Trophoblast cell (in vitro differentiated cells and primary cell): ENCODE measurements at regions not wholly inside any gene's neighbourhood (a gene's known extent, or its start where the extent isn't known, plus 50 kb on each side); places are given as distances from the start of the nearest gene placed in this dataset.

Experiments used
- DNase-seq, 2 donors: peaks; one replicate each; pipeline ENCODE4 v3.0.0-alpha.2; 2016
- H2AFZ ChIP-seq: 2 replicates; pipeline ENCODE4 v1.6.1; 2013; ENCODE audit warnings: low read length, moderate library complexity, mild to moderate bottlenecking; ENCODE audit not compliant: insufficient read depth, poor library complexity
- H2AK5ac ChIP-seq: 2 replicates; pipeline ENCODE4 v1.6.1; 2013; ENCODE audit warnings: mild to moderate bottlenecking, low read length
- H2BK120ac ChIP-seq: 2 replicates; pipeline ENCODE4 v1.6.1; 2013; ENCODE audit warnings: low read length, mild to moderate bottlenecking, moderate library complexity; ENCODE audit not compliant: insufficient read depth, poor library complexity
- H2BK12ac ChIP-seq: 2 replicates; pipeline ENCODE4 v1.6.1; 2013; ENCODE audit warnings: mild to moderate bottlenecking, low read length, moderate library complexity
- H2BK5ac ChIP-seq: 2 replicates; pipeline ENCODE4 v1.6.1; 2013; ENCODE audit warnings: low read length, low read depth, moderate library complexity, mild to moderate bottlenecking; ENCODE audit not compliant: poor library complexity
- H3K14ac ChIP-seq: 2 replicates; pipeline ENCODE4 v1.6.1; 2013; ENCODE audit warnings: mild to moderate bottlenecking, low read length
- H3K18ac ChIP-seq: 2 replicates; pipeline ENCODE4 v1.6.1; 2013; ENCODE audit warnings: mild to moderate bottlenecking, low read length
- H3K23ac ChIP-seq: 2 replicates; pipeline ENCODE4 v1.6.1; 2013; ENCODE audit warnings: low read length
- H3K27ac ChIP-seq: 2 replicates; pipeline ENCODE4 v1.5.1; 2013; ENCODE audit warnings: low read depth, mild to moderate bottlenecking, inconsistent platforms, low read length, moderate library complexity
- H3K27me3 ChIP-seq: 2 replicates; pipeline ENCODE4 v1.6.1; 2013; ENCODE audit warnings: inconsistent platforms, mild to moderate bottlenecking, low read length, moderate library complexity; ENCODE audit not compliant: insufficient read depth
- H3K36me3 ChIP-seq, 2 experiments: 1 replicate in 1 of 2; 2 replicates in 1 of 2; pipeline ENCODE4 v1.6.1; 2013; ENCODE audit warnings: low read length in 2 of 2, mild to moderate bottlenecking in 2 of 2, moderate library complexity in 1 of 2; ENCODE audit not compliant: insufficient read depth in 2 of 2, control insufficient read depth in 1 of 2
- H3K4ac ChIP-seq: 2 replicates; pipeline ENCODE4 v1.6.1; 2013; ENCODE audit warnings: low read depth, mild to moderate bottlenecking, low read length, moderate library complexity
- H3K4me1 ChIP-seq, 2 experiments: 1 replicate in 1 of 2; 2 replicates in 1 of 2; pipeline ENCODE4 v1.6.1; 2013; ENCODE audit warnings: low read length in 2 of 2, mild to moderate bottlenecking in 2 of 2, moderate library complexity in 1 of 2; ENCODE audit not compliant: insufficient read depth in 2 of 2, control insufficient read depth in 1 of 2
- H3K4me2 ChIP-seq: 2 replicates; pipeline ENCODE4 v1.6.1; 2013; ENCODE audit warnings: inconsistent platforms, mild to moderate bottlenecking, low read length, moderate library complexity
- H3K4me3 ChIP-seq: 2 replicates; pipeline ENCODE4 v1.5.1; 2013; ENCODE audit warnings: mild to moderate bottlenecking, low read depth, low read length, inconsistent platforms
- H3K79me1 ChIP-seq: one replicate; pipeline ENCODE4 v1.6.1; 2013; ENCODE audit warnings: low read length
- H3K79me2 ChIP-seq: 2 replicates; pipeline ENCODE4 v1.6.1; 2013; ENCODE audit warnings: low read length, mild to moderate bottlenecking; ENCODE audit not compliant: control insufficient read depth, insufficient read depth, poor library complexity
- H3K9ac ChIP-seq: 2 replicates; pipeline ENCODE4 v1.6.1; 2013; ENCODE audit warnings: mild to moderate bottlenecking, low read length
- H3K9me3 ChIP-seq: 2 replicates; pipeline ENCODE4 v1.6.1; 2013; ENCODE audit warnings: low read depth, mild to moderate bottlenecking, control low read depth, inconsistent platforms, low read length; ENCODE audit not compliant: insufficient read depth
- H4K12ac ChIP-seq: 2 replicates; pipeline ENCODE4 v1.6.1; 2013; ENCODE audit warnings: low read depth, mild to moderate bottlenecking, low read length, moderate library complexity
- H4K8ac ChIP-seq: 2 replicates; pipeline ENCODE4 v1.6.1; 2013; ENCODE audit warnings: low read depth, mild to moderate bottlenecking, low read length, moderate library complexity
- H4K91ac ChIP-seq: one replicate; pipeline ENCODE4 v1.6.1; 2013; ENCODE audit warnings: low read depth, mild to moderate bottlenecking, low read length, moderate library complexity
- WGBS: extraction: QIAGEN DNeasy Blood & Tissue Kit; methylation state at CpG from one replicate; pipeline ENCODE4 v1.1.7; 2013; ENCODE audit warnings: missing lambda C conversion rate; ENCODE audit not compliant: insufficient read length, insufficient coverage; ENCODE audit errors: extremely low coverage; 5-methylcytosine and 5-hydroxymethylcytosine counted together

DNA sequence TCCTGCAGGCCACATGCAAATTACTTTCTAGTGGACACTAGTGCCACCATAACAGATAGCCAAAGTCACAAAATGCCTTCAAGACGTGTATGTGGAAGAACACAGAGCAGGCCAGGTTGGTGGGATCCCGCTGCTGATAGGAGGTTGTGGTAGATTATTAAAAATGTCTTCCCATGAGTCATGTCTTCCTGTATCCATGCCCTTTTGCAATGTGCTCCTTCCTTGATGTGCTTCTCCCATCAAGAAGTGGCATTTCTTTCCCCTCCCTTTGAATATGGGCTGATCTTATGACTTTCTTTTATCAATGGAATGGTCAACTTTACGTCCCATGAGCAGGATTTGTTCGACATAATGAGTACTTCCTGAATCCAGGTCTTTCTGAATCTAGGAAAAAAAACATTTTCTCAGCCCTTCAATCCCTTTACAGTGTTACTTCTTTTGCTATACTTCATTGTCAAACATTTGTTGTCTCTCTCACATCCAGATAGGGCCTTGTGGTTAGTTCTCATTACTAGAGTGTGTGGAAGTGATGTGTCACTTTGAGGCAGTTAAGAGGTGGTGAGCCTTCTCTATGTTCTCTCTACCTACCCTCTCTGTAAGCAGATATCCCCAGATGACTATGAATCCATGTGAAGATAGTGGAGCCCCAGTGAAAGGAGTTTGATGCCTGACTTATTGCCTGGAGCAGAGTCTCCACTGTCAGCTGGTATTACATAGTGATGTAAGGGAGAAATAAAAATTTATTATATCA, 519.2 kb upstream of the DIPK2B start:
- no peak overlapping the region for H3K4me2 ChIP-seq
- no CpG with 5 or more reads among the region's 4 CpGs for WGBS
- no peak for DNase-seq
- H2AK5ac ChIP-seq: no peak overlapping the region
- H3K27me3 ChIP-seq: no peaks in the 10 kb centered on the region
- H2AFZ ChIP-seq: no peak overlapping the region
- no peak overlapping the region for H3K14ac ChIP-seq
- H3K18ac ChIP-seq: no peak overlapping the region
- no peak overlapping the region for H3K9ac ChIP-seq
- H3K23ac ChIP-seq: no peak overlapping the region
- no peak overlapping the region for H2BK5ac ChIP-seq
- no peak overlapping the region for H3K4me3 ChIP-seq
- H3K36me3 ChIP-seq: no peaks in the 10 kb centered on the region
- H3K79me2 ChIP-seq: no peaks in the 10 kb centered on the region
- H4K91ac ChIP-seq: no peak overlapping the region
- no peaks in the 10 kb centered on the region for H3K9me3 ChIP-seq
- no peak overlapping the region for H3K4ac ChIP-seq
- H4K12ac ChIP-seq: no peak overlapping the region
- H2BK120ac ChIP-seq: no peak overlapping the region
- no peak overlapping the region for H3K27ac ChIP-seq
- no peak overlapping the region for H4K8ac ChIP-seq
- H2BK12ac ChIP-seq: no peak overlapping the region
- H3K4me1 ChIP-seq: no peaks in the 10 kb centered on the region
- H3K79me1 ChIP-seq: no peaks in the 10 kb centered on the region

DNA sequence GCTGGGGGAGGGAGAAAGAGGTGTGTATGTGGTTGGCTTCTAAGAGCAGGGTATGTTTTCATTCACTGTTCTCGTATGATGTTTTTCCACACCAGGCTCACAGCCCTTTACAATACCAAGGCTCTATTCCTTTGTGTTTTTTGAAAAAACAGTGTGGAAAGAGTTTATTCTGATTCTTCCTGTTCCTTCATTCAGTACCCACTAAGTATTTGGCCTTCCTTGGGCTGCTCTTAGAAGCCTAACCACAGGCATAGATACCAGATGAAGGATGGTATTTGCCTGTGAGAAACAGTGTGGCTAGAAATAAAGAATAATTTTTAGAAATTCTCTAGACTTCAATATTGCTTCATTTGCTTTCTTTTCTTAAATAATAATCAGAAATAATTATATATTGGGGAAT, 518.0 kb upstream of the DIPK2B start:
- H3K27ac ChIP-seq: no peak overlapping the region
- H3K4me2 ChIP-seq: no peak overlapping the region
- no peaks in the 10 kb centered on the region for H3K79me1 ChIP-seq
- H2BK12ac ChIP-seq: no peak overlapping the region
- no peak overlapping the region for H3K9ac ChIP-seq
- H3K4ac ChIP-seq: no peak overlapping the region
- H2AFZ ChIP-seq: no peak overlapping the region
- H3K36me3 ChIP-seq: no peaks in the 10 kb centered on the region
- H3K79me2 ChIP-seq: no peaks in the 10 kb centered on the region
- H4K91ac ChIP-seq: no peak overlapping the region
- H3K18ac ChIP-seq: no peak overlapping the region
- H2AK5ac ChIP-seq: no peak overlapping the region
- H2BK120ac ChIP-seq: no peak overlapping the region
- H3K4me3 ChIP-seq: no peak overlapping the region
- DNase-seq: no peak
- H4K8ac ChIP-seq: no peak overlapping the region
- no peaks in the 10 kb centered on the region for H3K27me3 ChIP-seq
- no peaks in the 10 kb centered on the region for H3K9me3 ChIP-seq
- H2BK5ac ChIP-seq: no peak overlapping the region
- no CpG with 5 or more reads among the region's 1 CpG for WGBS
- H4K12ac ChIP-seq: no peak overlapping the region
- no peak overlapping the region for H3K14ac ChIP-seq
- no peak overlapping the region for H3K23ac ChIP-seq
- no peaks in the 10 kb centered on the region for H3K4me1 ChIP-seq

DNA sequence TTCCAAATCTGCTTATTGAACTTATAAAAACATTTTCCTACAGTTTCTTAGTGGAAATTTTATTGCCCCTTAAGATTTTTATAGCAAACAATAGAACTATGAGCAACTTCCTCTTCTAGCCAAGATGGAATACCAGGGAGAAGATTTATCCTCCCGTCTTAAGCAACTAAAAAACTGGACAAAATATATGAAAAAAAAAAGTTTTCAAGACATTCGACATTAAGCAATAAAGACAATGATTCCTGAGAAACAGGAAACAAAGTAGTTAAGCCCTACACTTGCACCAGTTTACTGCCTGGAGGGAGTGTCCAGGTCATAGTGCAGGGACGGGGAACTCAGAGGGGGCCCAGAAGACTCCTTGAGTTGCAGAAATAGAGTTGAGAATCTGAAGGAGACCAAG, 516.1 kb upstream of the DIPK2B start:
- Histone ChIP-seq H3K4ac (no peak overlapping the region), H3K4me1 (no peaks in the 10 kb centered on the region), H3K79me2 (no peaks in the 10 kb centered on the region), H3K36me3 (no peaks in the 10 kb centered on the region), H3K18ac (no peak overlapping the region), H4K91ac (no peak overlapping the region), H3K14ac (no peak overlapping the region), H2AFZ (no peak overlapping the region), H3K27me3 (no peaks in the 10 kb centered on the region), H2BK120ac (no peak overlapping the region), H3K23ac (no peak overlapping the region), H4K12ac (no peak overlapping the region), H3K9me3 (no peaks in the 10 kb centered on the region), H3K4me3 (no peak overlapping the region), H2AK5ac (no peak overlapping the region), H4K8ac (no peak overlapping the region), H2BK5ac (no peak overlapping the region), H3K79me1 (no peaks in the 10 kb centered on the region), H2BK12ac (no peak overlapping the region), H3K9ac (no peak overlapping the region), H3K27ac (no peak overlapping the region), H3K4me2 (no peak overlapping the region)
- WGBS: no CpG with 5 or more reads among the region's 3 CpGs
- no peak for DNase-seq

DNA sequence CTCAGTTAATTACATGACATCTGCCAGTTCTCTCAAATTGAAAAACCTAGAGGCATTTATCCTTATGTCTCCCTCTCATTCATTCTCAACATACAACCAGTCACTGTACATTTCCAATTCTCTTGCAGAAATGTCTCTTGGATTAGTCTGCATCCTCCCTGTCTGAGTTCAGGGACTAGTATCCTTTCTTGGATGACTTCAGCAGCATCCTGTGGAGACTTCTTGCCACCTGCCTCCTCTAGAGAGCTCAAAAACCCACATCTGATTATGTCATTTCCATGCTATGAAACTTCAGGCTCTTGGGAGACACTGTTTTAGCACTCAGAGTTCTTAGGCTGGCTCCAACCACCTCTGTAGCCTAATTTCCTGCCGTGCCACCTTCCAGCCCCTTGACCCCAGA, 515.1 kb upstream of the DIPK2B start:
- Histone ChIP-seq H2AK5ac (no peak overlapping the region), H3K4me2 (no peak overlapping the region), H3K36me3 (no peaks in the 10 kb centered on the region), H3K23ac (no peak overlapping the region), H3K79me1 (no peaks in the 10 kb centered on the region), H2AFZ (no peak overlapping the region), H3K27me3 (no peaks in the 10 kb centered on the region), H3K4me1 (no peaks in the 10 kb centered on the region), H3K9me3 (no peaks in the 10 kb centered on the region), H3K14ac (no peak overlapping the region), H4K12ac (no peak overlapping the region), H2BK5ac (no peak overlapping the region), H3K4ac (no peak overlapping the region), H3K4me3 (no peak overlapping the region), H4K91ac (no peak overlapping the region), H2BK120ac (no peak overlapping the region), H2BK12ac (no peak overlapping the region), H3K18ac (no peak overlapping the region), H4K8ac (no peak overlapping the region), H3K27ac (no peak overlapping the region), H3K79me2 (no peaks in the 10 kb centered on the region), H3K9ac (no peak overlapping the region)
- no peak for DNase-seq
- WGBS: no CpG with 5 or more reads among the region's 1 CpG
